GM12878 (cell line): ENCODE measurements at regions not wholly inside any gene's neighbourhood (a gene's known extent, or its start where the extent isn't known, plus 50 kb on each side); places are given as distances from the start of the nearest gene placed in this dataset.
A peak's percentile ranks its signal among the peaks of the same experiment; 100 is the strongest.

Source experiments
- ATAC-seq: fragments of 200-7000 bp; cut with Tn5 transposase; 3 replicates; pipeline ENCODE4 v1.9.1; 2020; ENCODE audit warnings: mild to moderate bottlenecking, moderate library complexity
- BruUV-seq: library from RNA; stranded (reverse); fragments of 400-500 nt; replicated peaks from 2 replicates; lab custom pipeline; 2021; lab: Mats Ljungman, UMichigan
- CTCF ChIA-PET: fragments of 300-600 bp; sonication (Branson Sonifier 250); formaldehyde crosslinking; extraction: SDS; loops from one replicate; lab custom pipeline; 2021; ENCODE audit warnings: inconsistent platforms; lab: Yijun Ruan, JAX
- POLR2A ChIA-PET: fragments of 350-600 bp; formaldehyde crosslinking; extraction: SDS; loops from one replicate; lab custom pipeline; 2021; ENCODE audit warnings: inconsistent platforms; lab: Charles Lee
- RAD21 ChIA-PET: fragments of 300-600 bp; sonication (Branson Sonifier 250); formaldehyde crosslinking; loops from one replicate; lab custom pipeline; 2023; ENCODE audit warnings: antibody characterized with exemption; ENCODE audit not compliant: unreplicated experiment; lab: Charles Lee
- SMC1A ChIA-PET: fragments of 300-600 bp; sonication (Branson Sonifier 250); formaldehyde crosslinking; loops from one replicate; lab custom pipeline; 2023; ENCODE audit not compliant: unreplicated experiment, uncharacterized antibody; lab: Charles Lee
- DNase-seq: peaks from one replicate; pipeline ENCODE4 v3.0.0-alpha.2; 2011; ENCODE audit warnings: low read depth, low spot score
- FAIRE-seq: peaks from 3 replicates; lab custom pipeline; 2011; peaks lifted over from hg19 to GRCh38; lab: Jason Lieb, UNC
- H2AFZ ChIP-seq: 2 replicates; pipeline ENCODE4 v1.6.0; 2011; ENCODE audit warnings: low read depth, low read length, control low read depth; ENCODE audit not compliant: control insufficient read depth
- H3K27ac ChIP-seq: 2 replicates; pipeline ENCODE4 v1.5.1; 2011; ENCODE audit warnings: control low read depth; ENCODE audit not compliant: control insufficient read depth, insufficient read depth
- H3K27me3 ChIP-seq, 2 experiments: replicated peaks in 1 of 2; 2 replicates each; pipeline versions ENCODE4 v1.6.0 to v1.6.1; 2011; ENCODE audit warnings: low read length in 1 of 2; ENCODE audit not compliant: control insufficient read depth in 2 of 2, insufficient read depth in 2 of 2
- H3K36me3 ChIP-seq, 2 experiments: 2 replicates each; pipeline ENCODE4 v1.5.1; 2011; ENCODE audit warnings: low read length in 1 of 2; ENCODE audit not compliant: control insufficient read depth in 2 of 2, insufficient read depth in 2 of 2
- H3K4me1 ChIP-seq: 2 replicates; pipeline ENCODE4 v1.6.1; 2011; ENCODE audit warnings: mild to moderate bottlenecking, low read length, moderate library complexity, mixed read lengths; ENCODE audit not compliant: control insufficient read depth, insufficient read depth
- H3K4me2 ChIP-seq: 2 replicates; pipeline ENCODE4 v1.6.0; 2011; ENCODE audit warnings: control low read depth; ENCODE audit not compliant: control insufficient read depth, insufficient read depth
- H3K4me3 ChIP-seq: fragments of 200-600 bp; sonication (generic); 2 replicates; pipeline ENCODE4 v1.5.1; 2016
- H3K79me2 ChIP-seq: 2 replicates; pipeline ENCODE4 v1.6.0; 2011; ENCODE audit warnings: low read length; ENCODE audit not compliant: control insufficient read depth, insufficient read depth
- H3K9ac ChIP-seq: 2 replicates; pipeline ENCODE4 v1.8.0; 2011; ENCODE audit warnings: low read length, control low read depth, mixed read lengths; ENCODE audit not compliant: control insufficient read depth, insufficient read depth
- H3K9me3 ChIP-seq: replicated peaks from 3 replicates; pipeline ENCODE4 v1.5.1; 2011; ENCODE audit warnings: mild to moderate bottlenecking, low read length; ENCODE audit not compliant: control insufficient read depth, insufficient read depth
- H4K20me1 ChIP-seq: 2 replicates; pipeline ENCODE4 v1.6.0; 2011; ENCODE audit not compliant: control insufficient read depth, insufficient read depth
- BACH1 ChIP-seq: fragments of 450-650 bp; IDR thresholded peaks from 2 replicates; pipeline ENCODE4 v1.6.1; 2017; ENCODE audit warnings: mild to moderate bottlenecking, borderline replicate concordance
- BCL3 ChIP-seq: IDR thresholded peaks from 2 replicates; pipeline ENCODE4 v1.6.1; 2011; ENCODE audit warnings: borderline replicate concordance, low read depth, mild to moderate bottlenecking, moderate library complexity, low read length; ENCODE audit not compliant: insufficient read depth, poor library complexity, severe bottlenecking
- BHLHE40 ChIP-seq, 2 experiments: fragments of 450-650 bp in 1 of 2; IDR thresholded peaks; 2 replicates each; pipeline ENCODE4 v1.6.1; 2011 to 2017; ENCODE audit warnings: low read depth in 2 of 2, borderline replicate concordance in 1 of 2, improper control_type of control experiment in 1 of 2, low read length in 1 of 2, mild to moderate bottlenecking in 1 of 2
- BMI1 ChIP-seq: fragments of 450-650 bp; IDR thresholded peaks from 2 replicates; pipeline ENCODE4 v1.6.1; 2016; ENCODE audit warnings: mild to moderate bottlenecking, moderate library complexity, borderline replicate concordance
- E2F8 ChIP-seq: fragments of 450-650 bp; IDR thresholded peaks from 2 replicates; pipeline ENCODE4 v1.6.1; 2018; ENCODE audit warnings: mild to moderate bottlenecking, low read depth, moderate library complexity; ENCODE audit not compliant: partially characterized antibody
- JUNB ChIP-seq: IDR thresholded peaks from 2 replicates; pipeline ENCODE4 v1.6.1; 2016; ENCODE audit warnings: antibody characterized with exemption, mild to moderate bottlenecking
- LARP7 ChIP-seq: fragments of 450-650 bp; IDR thresholded peaks from 2 replicates; pipeline ENCODE4 v1.6.1; 2017; ENCODE audit warnings: mild to moderate bottlenecking
- RAD51 ChIP-seq: fragments of 450-650 bp; IDR thresholded peaks from 2 replicates; pipeline ENCODE4 v1.6.1; 2016; ENCODE audit warnings: moderate library complexity, mild to moderate bottlenecking, inconsistent platforms
- RFX5 ChIP-seq: IDR thresholded peaks from 2 replicates; pipeline ENCODE4 v1.6.1; 2011; ENCODE audit warnings: low read depth, low read length, improper control_type of control experiment
- RUNX3 ChIP-seq: IDR thresholded peaks from 2 replicates; pipeline ENCODE4 v1.6.1; 2012; ENCODE audit warnings: low read length, inconsistent platforms
- SMARCA5 ChIP-seq: fragments of 450-650 bp; IDR thresholded peaks from 2 replicates; pipeline ENCODE4 v1.6.1; 2017; ENCODE audit warnings: mild to moderate bottlenecking
- SMC3 ChIP-seq: IDR thresholded peaks from 2 replicates; pipeline ENCODE4 v1.6.1; 2011; ENCODE audit warnings: low read length, improper control_type of control experiment, borderline replicate concordance
- SREBF1 ChIP-seq: IDR thresholded peaks from 2 replicates; pipeline ENCODE4 v1.6.1; 2012; ENCODE audit warnings: mild to moderate bottlenecking, low read length
- USF2 ChIP-seq: IDR thresholded peaks from 2 replicates; pipeline ENCODE4 v1.6.1; 2011; ENCODE audit warnings: low read depth, low read length, improper control_type of control experiment, borderline replicate concordance
- WGBS: methylation state at CpG from one replicate; pipeline ENCODE4 v1.1.6; 2016; ENCODE audit warnings: low lambda C conversion rate; ENCODE audit not compliant: insufficient replicate concordance, insufficient coverage; ENCODE audit errors: missing lambda C conversion rate; 5-methylcytosine and 5-hydroxymethylcytosine counted together
- in situ Hi-C: fragments of 300-500 bp; cut with MboI; formaldehyde crosslinking; loops from 9 replicates; pipeline ENCODE4 v1.14.3; 2018; ENCODE audit warnings: mixed read lengths
- intact Hi-C: fragments of 100-400 bp; cut with micrococcal nuclease; formaldehyde crosslinking; loops from one replicate; pipeline ENCODE4 v1.14.2; 2022; ENCODE audit not compliant: unreplicated experiment

- Histone ChIP-seq H3K79me2 (no peaks in the 10 kb centered on the region), H3K4me1 (no peaks in the 10 kb centered on the region), H3K9ac (no peak overlapping the region), H4K20me1 (no peaks in the 10 kb centered on the region), H3K4me2 (no peak overlapping the region), H3K4me3 (no peak overlapping the region), H3K27ac (no peak overlapping the region), H3K36me3 (no peaks in the 10 kb centered on the region), H3K27me3 (no peaks in the 10 kb centered on the region), H2AFZ (no peak overlapping the region), H3K9me3 (no peaks in the 10 kb centered on the region)
- FAIRE-seq (no peak), DNase-seq (no peak), ATAC-seq (no peak)
- BruUV-seq, result no TSS peak
- RAD21 ChIA-PET, result no interaction called here
- intact Hi-C loops (no loop called here), in situ Hi-C loops (no loop called here)
- CTCF ChIA-PET, result no interaction called here
- TF ChIP-seq BCL3 (no peak), RUNX3 (no peak), SMC3 (no peak), BMI1 (no peak), JUNB (no peak), LARP7 (no peak), SMARCA5 (no peak)
- POLR2A ChIA-PET, result no interaction called here
- SMC1A ChIA-PET, result no interaction called here
These were observed 193.4 kb downstream of the CLCN4 start for GRCh38 chrX:10350221-10350620.

- no peaks in the 10 kb centered on the region for H3K36me3 ChIP-seq
- ChIA-PET CTCF (no interaction called here), RAD21 (no interaction called here), POLR2A (no interaction called here), SMC1A (no interaction called here)
- no peaks in the 10 kb centered on the region for H3K4me1 ChIP-seq
- no peaks in the 10 kb centered on the region for H3K27me3 ChIP-seq
- no peaks in the 10 kb centered on the region for H3K79me2 ChIP-seq
- TF ChIP-seq USF2 (no peak), E2F8 (no peak), BACH1 (no peak), RAD51 (peak; percentile 78; the same call in 1 of the 2 replicates), SREBF1 (no peak), SMARCA5 (no peak), BHLHE40 (IDR thresholded peaks at IDR 0.05; ENCODE audit: borderline replicate concordance in 1 of 2, low read depth in 2 of 2, low read length in 1 of 2) (peak in 1 of 2 experiments; percentile 31; a peak in 1 of 4 replicates), RFX5 (no peak)
- DNase-seq, result no peak
- no peak for FAIRE-seq
- H3K9me3 ChIP-seq, result no peaks in the 10 kb centered on the region
- intact Hi-C loops, result no loop called here
- H3K4me2 ChIP-seq, result no peak overlapping the region
- in situ Hi-C loops, result no loop called here
- no peak for ATAC-seq
- WGBS, result 0% methylated on average over 3 of the region's 3 CpGs
- H4K20me1 ChIP-seq, result no peaks in the 10 kb centered on the region
- BruUV-seq, result no TSS peak
- no peak overlapping the region for H2AFZ ChIP-seq
- H3K9ac ChIP-seq, result no peak overlapping the region
- H3K27ac ChIP-seq, result no peak overlapping the region
- H3K4me3 ChIP-seq, result no peak overlapping the region
These were observed 194.2 kb downstream of the CLCN4 start for GRCh38 chrX:10350981-10351380.
